B cell (primary cell): ENCODE measurements at regions not wholly inside any gene's neighbourhood (a gene's known extent, or its start where the extent isn't known, plus 50 kb on each side); places are given as distances from the start of the nearest gene placed in this dataset.

Experiments
- ATAC-seq: fragments of 200-7000 bp; cut with Tn5 transposase; one replicate; pipeline ENCODE4 v1.10.0; 2021; ENCODE audit warnings: low read depth, mild to moderate bottlenecking, moderate number of reproducible peaks, moderate library complexity
- CTCF ChIA-PET: fragments of 350-600 bp; sonication (Branson Sonifier 250); formaldehyde crosslinking; loops from one replicate; lab custom pipeline; 2021; ENCODE audit warnings: antibody characterized with exemption, inconsistent platforms; lab: Charles Lee
- POLR2A ChIA-PET: fragments of 350-600 bp; sonication (Branson Sonifier 250); formaldehyde crosslinking; loops from one replicate; lab custom pipeline; 2021; ENCODE audit warnings: antibody characterized with exemption; lab: Charles Lee
- DNase-seq: peaks from one replicate; pipeline ENCODE4 v3.0.0; 2013
- H2AFZ ChIP-seq: 2 replicates; pipeline ENCODE4 v1.6.1; 2012; ENCODE audit warnings: mild to moderate bottlenecking, low read depth, low read length; ENCODE audit not compliant: insufficient read depth, poor library complexity, severe bottlenecking
- H3K27ac ChIP-seq, 2 donors: 1 replicate in 1 of 2; 2 replicates in 1 of 2; pipeline ENCODE4 v1.5.1; 2012 to 2013; ENCODE audit warnings: low read length in 2 of 2, mild to moderate bottlenecking in 2 of 2, moderate library complexity in 1 of 2
- H3K27me3 ChIP-seq, 4 experiments: fragments of 200-600 bp in 1 of 4; sonication (generic) in 1 of 4; replicated peaks in 1 of 4; 1 replicate in 2 of 4; 2 replicates in 2 of 4; pipeline versions ENCODE4 v1.6.1 to v1.7.0; 2013 to 2016; ENCODE audit warnings: low read length in 3 of 4, mild to moderate bottlenecking in 2 of 4, mixed read lengths in 1 of 4, moderate library complexity in 1 of 4; ENCODE audit not compliant: insufficient read depth in 4 of 4, control insufficient read depth in 3 of 4; ENCODE audit errors: control extremely low read depth in 1 of 4
- H3K36me3 ChIP-seq, 2 experiments: replicated peaks in 1 of 2; 1 replicate in 1 of 2; 2 replicates in 1 of 2; pipeline versions ENCODE4 v1.6.1 to v1.7.1; 2013; ENCODE audit warnings: low read length in 1 of 2; ENCODE audit not compliant: insufficient read depth in 2 of 2, control insufficient read depth in 1 of 2; ENCODE audit errors: control extremely low read depth in 1 of 2, extremely low read depth in 1 of 2
- H3K4me1 ChIP-seq, 2 donors: fragments of 200-600 bp in 1 of 2; sonication (generic) in 1 of 2; 1 replicate in 1 of 2; 2 replicates in 1 of 2; pipeline versions ENCODE4 v1.5.1 to v1.6.1; 2013 to 2017; ENCODE audit warnings: low read length in 2 of 2; ENCODE audit not compliant: control insufficient read depth in 2 of 2, insufficient read depth in 2 of 2
- H3K4me2 ChIP-seq: replicated peaks from 2 replicates; pipeline ENCODE3; 2012; ENCODE audit warnings: mild to moderate bottlenecking, low read depth, low read length; ENCODE audit not compliant: poor library complexity, severe bottlenecking
- H3K4me3 ChIP-seq, 5 experiments: fragments of 200-600 bp in 1 of 5; sonication (generic) in 1 of 5; 1 replicate in 3 of 5; 2 replicates in 2 of 5; pipeline versions ENCODE4 v1.5.1 to v1.7.0; 2011 to 2016; ENCODE audit warnings: low read length in 4 of 5, mild to moderate bottlenecking in 4 of 5, low read depth in 2 of 5, control low read depth in 1 of 5, moderate library complexity in 1 of 5; ENCODE audit not compliant: insufficient read depth in 1 of 5; ENCODE audit errors: control extremely low read depth in 1 of 5, extremely low read depth in 1 of 5
- H3K79me2 ChIP-seq: fragments of 200-600 bp; sonication (generic); one replicate; pipeline ENCODE4 v1.6.0; 2016; ENCODE audit warnings: low read length; ENCODE audit not compliant: control insufficient read depth, insufficient read depth
- H3K9ac ChIP-seq: fragments of 200-600 bp; sonication (generic); 2 replicates; pipeline ENCODE4 v1.6.1; 2017; ENCODE audit warnings: mild to moderate bottlenecking, low read length, moderate library complexity
- H3K9me3 ChIP-seq, 3 donors: one replicate each; pipeline versions ENCODE4 v1.6.1 to v1.7.1; 2013; ENCODE audit warnings: low read length in 2 of 3; ENCODE audit not compliant: control insufficient read depth in 2 of 3, insufficient read depth in 1 of 3; ENCODE audit errors: control extremely low read depth in 1 of 3
- H4K20me1 ChIP-seq: 2 replicates; pipeline ENCODE4 v1.6.0; 2012; ENCODE audit warnings: mild to moderate bottlenecking, low read length; ENCODE audit not compliant: insufficient read depth, control insufficient read depth, poor library complexity, severe bottlenecking
- H3K27ac Mint-ChIP-seq: one replicate; pipeline ENCODE4 v1.8.0; 2021; ENCODE audit warnings: mixed read lengths
- H3K27me3 Mint-ChIP-seq: one replicate; pipeline ENCODE4 v1.8.0; 2021; ENCODE audit warnings: mixed read lengths
- H3K4me1 Mint-ChIP-seq: one replicate; pipeline ENCODE4 v1.8.0; 2021; ENCODE audit warnings: mixed read lengths
- H3K4me3 Mint-ChIP-seq: one replicate; pipeline ENCODE4 v1.8.0; 2021; ENCODE audit warnings: mixed read lengths
- H3K9me3 Mint-ChIP-seq: one replicate; pipeline ENCODE4 v1.8.0; 2022; ENCODE audit warnings: mixed read lengths; ENCODE audit not compliant: insufficient read depth
- EZH2 ChIP-seq: IDR thresholded peaks from 2 replicates; pipeline ENCODE4 v1.6.1; 2012; ENCODE audit warnings: borderline replicate concordance, low read depth, mild to moderate bottlenecking, moderate library complexity, low read length; ENCODE audit not compliant: insufficient read depth, poor library complexity, severe bottlenecking
- WGBS: methylation state at CpG from one replicate; pipeline ENCODE4 v1.1.5; 2013; ENCODE audit warnings: missing lambda C conversion rate; ENCODE audit not compliant: insufficient coverage; 5-methylcytosine and 5-hydroxymethylcytosine counted together
- intact Hi-C: fragments of 100-400 bp; cut with micrococcal nuclease; formaldehyde crosslinking; loops from one replicate; pipeline ENCODE4 v1.10.0; 2022
- TF ChIP-seq, protein P1 (sequence below): fragments of 200-600 bp; IDR thresholded peaks from one replicate; pipeline ENCODE4 v1.8.0; 2022; ENCODE audit warnings: antibody characterized with exemption, mild to moderate bottlenecking

DNA sequence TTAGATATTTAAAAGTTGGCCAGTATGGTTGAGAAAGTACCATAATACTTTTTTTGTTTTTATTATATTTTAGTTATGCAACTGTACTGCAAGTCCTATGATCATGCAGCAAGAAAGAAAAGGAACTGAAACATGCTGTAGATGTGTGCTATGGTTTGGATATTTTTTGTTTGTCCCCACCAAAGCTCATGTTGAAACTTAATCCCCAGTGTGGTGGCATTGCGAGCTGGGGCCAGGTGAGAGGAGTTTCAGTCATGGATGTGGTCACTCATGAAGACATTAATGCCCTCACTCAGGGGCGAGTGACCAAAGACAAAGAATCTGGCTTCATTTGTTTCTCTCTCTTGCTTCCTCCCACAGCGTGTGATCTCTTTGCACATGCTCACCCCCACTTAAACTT, 393.9 kb downstream of the PAX1 start:
- Histone ChIP-seq H3K27ac (no peak overlapping the region), H3K4me2 (no peak overlapping the region), H3K27me3 (no peaks in the 10 kb centered on the region), H3K4me1 (no peaks in the 10 kb centered on the region), H3K9me3 (peaks cover 0 to 8% (median 3%) of the 10 kb centered on the region in 3 donors), H2AFZ (no peak overlapping the region), H4K20me1 (no peaks in the 10 kb centered on the region), H3K79me2 (no peaks in the 10 kb centered on the region), H3K9ac (no peak overlapping the region), H3K36me3 (no peaks in the 10 kb centered on the region), H3K4me3 (no peak overlapping the region)
- H3K27me3 Mint-ChIP-seq, result no peaks in the 10 kb centered on the region
- DNase-seq (no peak), ATAC-seq (no peak)
- H3K4me1 Mint-ChIP-seq, result no peaks in the 10 kb centered on the region
- H3K27ac Mint-ChIP-seq, result no peak overlapping the region
- ChIA-PET CTCF (no interaction called here), POLR2A (no interaction called here)
- WGBS, result 70% methylated on average over 3 of the region's 3 CpGs
- TF ChIP-seq, protein P1, sequence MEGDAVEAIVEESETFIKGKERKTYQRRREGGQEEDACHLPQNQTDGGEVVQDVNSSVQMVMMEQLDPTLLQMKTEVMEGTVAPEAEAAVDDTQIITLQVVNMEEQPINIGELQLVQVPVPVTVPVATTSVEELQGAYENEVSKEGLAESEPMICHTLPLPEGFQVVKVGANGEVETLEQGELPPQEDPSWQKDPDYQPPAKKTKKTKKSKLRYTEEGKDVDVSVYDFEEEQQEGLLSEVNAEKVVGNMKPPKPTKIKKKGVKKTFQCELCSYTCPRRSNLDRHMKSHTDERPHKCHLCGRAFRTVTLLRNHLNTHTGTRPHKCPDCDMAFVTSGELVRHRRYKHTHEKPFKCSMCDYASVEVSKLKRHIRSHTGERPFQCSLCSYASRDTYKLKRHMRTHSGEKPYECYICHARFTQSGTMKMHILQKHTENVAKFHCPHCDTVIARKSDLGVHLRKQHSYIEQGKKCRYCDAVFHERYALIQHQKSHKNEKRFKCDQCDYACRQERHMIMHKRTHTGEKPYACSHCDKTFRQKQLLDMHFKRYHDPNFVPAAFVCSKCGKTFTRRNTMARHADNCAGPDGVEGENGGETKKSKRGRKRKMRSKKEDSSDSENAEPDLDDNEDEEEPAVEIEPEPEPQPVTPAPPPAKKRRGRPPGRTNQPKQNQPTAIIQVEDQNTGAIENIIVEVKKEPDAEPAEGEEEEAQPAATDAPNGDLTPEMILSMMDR, result no peak
- no peak for TF ChIP-seq EZH2
- H3K9me3 Mint-ChIP-seq, result peaks cover 6% of the 10 kb centered on the region
- no peak overlapping the region for H3K4me3 Mint-ChIP-seq
- intact Hi-C loops, result no loop called here

DNA sequence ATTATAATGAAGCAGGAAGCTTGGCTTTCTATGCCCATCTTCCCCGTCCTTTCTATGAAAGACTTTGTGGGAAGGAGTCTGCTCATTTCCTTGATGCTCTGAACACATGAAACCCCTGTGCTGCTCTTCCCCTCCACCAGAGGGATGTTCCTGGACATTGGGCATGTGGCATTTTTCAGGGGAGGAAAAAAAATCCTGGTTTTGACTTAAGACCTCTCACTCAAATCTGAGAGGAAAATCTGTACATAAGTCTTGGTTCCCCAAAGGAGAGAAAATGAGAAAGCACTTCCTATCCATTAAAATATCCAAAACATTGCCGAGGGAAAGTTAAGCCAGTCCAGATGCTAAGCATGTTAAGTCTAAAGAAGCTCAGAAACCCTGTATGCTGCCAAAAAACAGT, 393.0 kb downstream of the PAX1 start:
- DNase-seq (no peak), ATAC-seq (no peak)
- no peaks in the 10 kb centered on the region for H3K36me3 ChIP-seq
- H3K9ac ChIP-seq, result no peak overlapping the region
- no peak overlapping the region for H3K4me2 ChIP-seq
- no peak overlapping the region for H3K27ac ChIP-seq
- no peak for TF ChIP-seq EZH2
- TF ChIP-seq, protein P1, result no peak
- Mint-ChIP-seq H3K4me1 (no peaks in the 10 kb centered on the region), H3K4me3 (no peak overlapping the region), H3K9me3 (peaks cover 6% of the 10 kb centered on the region), H3K27ac (no peak overlapping the region), H3K27me3 (no peaks in the 10 kb centered on the region)
- no peaks in the 10 kb centered on the region for H3K4me1 ChIP-seq
- ChIA-PET CTCF (no interaction called here), POLR2A (no interaction called here)
- intact Hi-C loops, result no loop called here
- peaks cover 0 to 4% (median 3%) of the 10 kb centered on the region in 3 donors for H3K9me3 ChIP-seq
- no peaks in the 10 kb centered on the region for H3K27me3 ChIP-seq
- 83% methylated on average over 1 of the region's 2 CpGs for WGBS
- H4K20me1 ChIP-seq, result no peaks in the 10 kb centered on the region
- no peaks in the 10 kb centered on the region for H3K79me2 ChIP-seq
- no peak overlapping the region for H2AFZ ChIP-seq
- no peak overlapping the region for H3K4me3 ChIP-seq
